ENCODE measurements at regions not wholly inside any gene's neighbourhood (a gene's known extent, or its start where the extent isn't known, plus 50 kb on each side); places are given as distances from the start of the nearest gene placed in this dataset.
"Not testable (repeated sequence)": the region's sequence is repeated elsewhere in the genome, so short reads cannot be mapped to it uniquely, and the experiment has no call there.

GRCh38 chr12:90829044-90829443 lies 125.9 kb downstream of the CCER1 start:
- DNase-seq (ENCODE audit: low read depth), result no peak

DNA sequence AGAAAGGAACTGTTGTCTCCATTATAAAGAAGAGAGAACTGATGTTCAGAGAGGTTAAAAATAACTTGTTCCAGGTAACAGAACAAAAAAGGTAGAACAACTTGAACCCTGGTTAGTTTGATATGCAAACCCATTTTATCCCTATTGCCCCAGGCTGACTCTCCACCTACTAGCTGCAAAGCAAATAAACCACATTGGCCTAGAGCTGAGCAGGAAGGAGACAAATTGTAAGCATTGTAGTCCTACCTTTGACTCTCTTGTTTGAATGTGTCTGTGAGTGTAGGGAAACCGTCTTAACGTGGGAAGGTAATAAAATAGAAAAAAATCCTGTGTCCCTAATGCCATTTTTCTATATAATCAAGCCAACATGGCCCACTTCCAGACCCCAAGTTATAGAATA lies 126.4 kb downstream of the CCER1 start:
- DNase-seq (ENCODE audit: low read depth), result no peak

DNA sequence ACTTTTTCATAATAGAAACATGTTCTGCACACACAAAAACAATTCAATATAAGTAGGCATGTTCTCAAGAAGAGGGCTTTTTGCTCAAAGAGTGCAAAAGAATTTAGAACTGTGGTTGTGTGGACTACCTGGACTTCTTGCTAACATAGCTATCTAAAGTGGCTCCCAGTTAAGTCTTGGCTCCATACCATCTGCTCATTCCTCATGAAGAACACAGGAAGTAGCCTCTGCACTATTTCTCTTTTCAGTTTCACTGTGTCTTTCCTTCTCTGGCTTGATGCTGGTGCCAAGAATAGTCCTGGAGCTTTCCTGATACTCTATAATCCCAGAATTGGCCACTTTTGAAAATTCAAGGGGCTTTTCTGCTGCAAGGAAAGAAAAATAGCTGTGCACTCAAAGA lies 127.4 kb downstream of the CCER1 start:
- DNase-seq (ENCODE audit: low read depth), result no peak

DNA sequence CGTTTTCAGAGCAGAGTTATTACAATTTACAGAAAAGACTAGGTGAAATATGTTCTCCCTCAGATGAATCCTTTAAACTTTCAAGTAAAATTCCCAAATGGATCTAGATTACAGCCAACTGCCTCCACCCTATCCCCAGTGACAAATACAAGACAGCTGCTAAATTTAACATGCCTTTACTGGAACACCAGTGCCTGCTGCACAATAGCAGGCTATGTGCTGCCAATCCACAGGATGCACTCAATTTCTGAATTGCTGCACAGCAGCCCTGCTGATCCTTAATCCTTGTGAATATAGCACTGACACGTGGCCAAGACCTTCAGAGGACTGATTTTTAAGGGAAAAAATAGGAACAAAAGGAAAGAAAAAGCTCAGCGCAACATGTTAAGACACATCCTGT lies 128.9 kb downstream of the CCER1 start:
- DNase-seq (ENCODE audit: low read depth), result no peak

DNA sequence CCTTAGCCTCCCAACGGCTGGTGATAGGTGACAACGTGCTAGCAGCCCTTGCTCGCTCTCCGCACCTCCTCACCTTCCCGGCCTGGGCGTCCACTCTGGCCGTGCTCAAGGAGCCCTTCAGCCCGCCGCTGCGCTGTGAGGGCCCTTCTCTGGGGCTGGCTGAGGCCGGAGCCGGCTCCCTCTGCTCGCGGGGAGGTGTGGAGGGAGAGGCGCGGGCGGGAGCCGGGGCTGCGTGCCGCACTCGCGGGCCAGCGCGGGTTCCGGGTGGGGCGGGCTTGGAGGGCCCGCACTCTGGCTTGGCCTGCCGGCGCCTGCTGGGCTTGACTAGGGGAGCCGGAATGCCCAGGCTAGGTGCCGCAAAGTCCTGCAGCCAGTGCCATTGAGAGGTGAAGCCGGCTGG lies 131.1 kb downstream of the CCER1 start:
- DNase-seq (ENCODE audit: low read depth), result no peak

DNA sequence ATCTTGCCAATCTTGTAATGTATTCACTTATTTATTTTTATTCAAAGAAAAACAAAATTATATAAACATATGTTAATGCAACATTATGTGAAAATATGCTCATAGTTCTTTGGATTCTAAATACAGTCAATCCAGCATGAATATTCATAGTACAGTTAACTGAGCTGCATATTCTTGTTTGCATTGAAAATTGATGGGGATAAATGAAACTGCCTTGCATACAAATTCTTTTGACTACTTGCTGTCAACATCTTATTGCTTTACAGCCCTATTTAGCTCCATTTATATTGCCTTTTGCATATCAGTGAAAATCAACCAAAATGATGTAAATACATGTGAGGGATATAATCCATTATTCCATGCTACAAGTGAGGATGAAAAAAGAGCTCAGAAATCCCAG lies 135.3 kb downstream of the CCER1 start:
- DNase-seq (ENCODE audit: low read depth), result no peak

GRCh38 chr12:90816353-90817089 lies 138.5 kb downstream of the CCER1 start:
- no peak for DNase-seq (ENCODE audit: low read depth)

DNA sequence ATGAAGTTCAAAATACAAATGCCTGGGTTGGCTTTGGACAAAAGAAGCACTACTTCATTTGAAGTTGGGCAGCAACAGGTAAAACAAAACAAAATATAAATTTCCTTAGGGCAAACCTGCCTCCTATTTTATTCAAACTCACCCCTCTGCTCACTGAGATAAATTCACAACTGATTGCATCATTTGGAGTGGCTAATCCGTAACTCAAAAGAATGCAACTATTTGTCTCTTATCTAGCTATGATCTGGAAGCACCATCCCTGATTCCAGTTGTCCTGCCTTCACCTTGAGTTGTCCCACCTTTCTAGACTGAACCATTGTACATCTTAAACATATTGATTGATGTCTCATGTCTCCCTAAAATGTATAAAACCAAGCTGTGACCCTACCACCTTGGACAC lies 145.0 kb downstream of the CCER1 start:
- DNase-seq (ENCODE audit: low read depth), result no peak

GRCh38 chr12:90808568-90808967 lies 146.4 kb downstream of the CCER1 start:
- DNase-seq (ENCODE audit: low read depth), result no peak

DNA sequence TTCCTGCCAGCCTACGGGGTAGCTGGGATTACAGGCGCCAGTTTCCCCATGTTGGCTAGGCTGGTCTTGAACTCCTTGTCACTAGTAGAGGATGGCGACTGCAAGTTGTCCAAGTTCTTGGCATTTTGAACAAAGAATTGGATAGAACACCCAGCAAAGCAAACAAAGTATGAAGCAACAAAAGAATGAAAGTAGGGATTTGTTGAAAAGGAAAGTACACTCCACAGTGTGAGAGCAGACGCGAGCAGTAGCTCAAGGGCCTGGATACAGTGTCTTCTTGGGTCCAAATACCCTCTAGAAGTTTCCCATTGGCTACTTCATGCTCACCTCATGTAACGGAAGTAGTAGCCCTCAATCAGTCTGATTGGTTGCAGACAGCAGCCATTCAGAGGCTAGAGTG lies 152.2 kb downstream of the CCER1 start:
- no peak for DNase-seq (ENCODE audit: low read depth)

DNA sequence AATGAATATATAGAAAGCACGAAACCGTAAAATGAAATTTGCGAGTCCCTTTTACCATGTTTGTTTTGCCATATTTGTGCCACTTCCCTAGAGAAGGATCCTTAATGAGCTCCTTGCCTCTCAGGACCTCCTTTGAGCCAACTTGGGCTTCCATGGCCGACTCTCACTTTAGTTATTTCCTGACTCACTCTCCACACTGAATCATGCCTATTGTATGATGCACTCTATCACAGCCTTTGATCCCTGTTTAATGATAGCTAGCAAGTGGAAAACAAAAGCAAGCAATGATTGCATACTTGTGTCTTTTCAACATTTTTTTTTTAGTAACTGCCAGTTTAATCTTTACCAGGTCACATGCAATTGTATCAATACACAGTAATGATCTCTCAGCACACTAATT lies 153.2 kb downstream of the CCER1 start:
- no peak for DNase-seq (ENCODE audit: low read depth)

GRCh38 chr12:90794212-90794611 lies 160.8 kb downstream of the CCER1 start:
- no peak for DNase-seq (ENCODE audit: low read depth)

DNA sequence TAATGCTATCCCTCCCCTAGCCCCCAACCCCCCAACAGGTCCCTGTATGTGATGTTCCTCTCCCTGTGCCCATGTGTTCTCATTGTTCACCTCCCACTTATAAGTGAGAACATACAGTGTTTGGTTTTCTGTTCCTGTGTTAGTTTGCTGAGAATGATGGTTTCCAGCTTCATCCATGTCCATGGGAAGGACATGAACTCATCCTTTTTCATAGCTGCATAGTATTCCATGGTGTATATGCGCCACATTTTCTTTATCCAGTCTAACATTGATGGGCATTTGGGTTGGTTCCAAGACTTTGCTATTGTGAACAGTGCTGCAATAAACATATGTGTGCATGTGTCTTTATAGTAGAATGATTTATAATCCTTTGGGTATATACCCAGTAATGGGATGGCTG lies 162.3 kb downstream of the CCER1 start:
- DNase-seq (ENCODE audit: low read depth), result not testable (repeated sequence)

DNA sequence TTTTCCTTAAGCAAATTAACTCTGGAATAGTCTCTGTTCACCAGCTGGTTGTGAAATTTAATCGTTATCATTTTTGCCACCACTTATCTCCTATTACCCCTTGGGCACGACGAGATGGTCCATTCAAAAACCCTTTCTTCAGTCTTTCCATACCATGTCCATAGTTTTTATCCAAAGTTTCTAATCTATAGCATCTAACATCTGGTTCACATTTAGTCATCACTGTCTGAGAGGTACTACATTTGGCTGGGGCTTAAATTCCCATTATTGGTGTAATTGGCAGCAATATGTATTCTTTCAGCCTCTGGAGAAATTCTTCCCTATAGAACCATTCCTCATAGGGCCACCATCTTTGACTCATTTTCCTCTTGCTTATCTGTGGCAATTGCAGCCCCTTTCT lies 163.5 kb downstream of the CCER1 start:
- DNase-seq (ENCODE audit: low read depth), result no peak

DNA sequence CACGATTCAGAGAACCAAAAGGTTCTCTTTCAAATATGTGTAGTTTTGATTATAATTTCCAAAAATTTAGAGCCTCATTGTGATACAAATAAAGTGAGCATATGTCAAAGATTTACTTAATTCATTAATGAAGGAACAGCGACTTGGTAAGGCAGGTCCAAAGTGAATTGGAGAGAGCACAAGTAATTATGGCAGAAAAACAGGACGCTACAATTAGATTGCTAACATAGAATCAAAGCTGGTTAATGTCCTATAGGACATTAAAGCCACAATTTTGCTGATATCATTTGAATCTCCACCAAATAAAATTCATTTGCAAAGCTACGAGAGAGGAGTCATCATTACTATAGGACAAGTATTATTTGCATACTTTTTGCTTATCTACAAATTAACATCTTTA lies 164.2 kb downstream of the CCER1 start:
- DNase-seq (ENCODE audit: low read depth), result no peak

DNA sequence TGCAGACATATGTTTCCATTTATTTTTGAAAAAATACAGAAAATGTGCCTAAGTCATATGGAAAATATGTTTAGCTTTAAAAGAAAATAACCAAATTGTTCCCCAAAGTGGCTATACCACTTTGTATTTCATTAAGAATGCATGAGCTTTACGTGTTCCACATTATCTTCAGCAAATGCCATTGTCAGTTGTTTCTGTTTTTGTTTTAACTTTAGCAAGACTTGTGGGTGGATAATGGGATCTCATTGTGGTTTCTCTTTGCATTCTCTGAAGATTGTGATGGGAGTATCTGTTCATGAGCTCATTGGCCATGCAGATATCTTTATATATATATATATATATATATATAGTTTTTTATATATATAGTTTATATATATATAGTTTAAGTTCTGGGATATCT lies 181.5 kb downstream of the CCER1 start:
- DNase-seq (ENCODE audit: low read depth), result no peak

DNA sequence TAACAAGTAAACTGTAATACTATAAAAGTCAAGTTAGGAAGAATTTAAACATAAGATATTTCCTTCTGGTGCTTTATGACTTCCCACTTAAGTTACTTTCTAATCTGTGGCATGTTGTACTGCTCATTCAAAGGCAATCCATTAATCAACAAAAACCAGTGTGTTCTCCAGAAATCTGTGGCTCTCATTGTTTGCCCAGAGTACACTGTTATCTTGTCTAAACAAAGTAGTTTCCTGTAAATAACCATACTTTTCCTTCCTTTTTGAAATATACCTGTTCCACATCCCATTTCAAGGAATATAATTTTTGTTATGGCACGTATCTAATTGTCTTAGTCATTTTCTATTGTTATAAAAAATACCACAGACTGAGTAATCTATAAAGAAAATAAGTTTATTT lies 184.1 kb downstream of the CCER1 start:
- no peak for DNase-seq (ENCODE audit: low read depth)

DNA sequence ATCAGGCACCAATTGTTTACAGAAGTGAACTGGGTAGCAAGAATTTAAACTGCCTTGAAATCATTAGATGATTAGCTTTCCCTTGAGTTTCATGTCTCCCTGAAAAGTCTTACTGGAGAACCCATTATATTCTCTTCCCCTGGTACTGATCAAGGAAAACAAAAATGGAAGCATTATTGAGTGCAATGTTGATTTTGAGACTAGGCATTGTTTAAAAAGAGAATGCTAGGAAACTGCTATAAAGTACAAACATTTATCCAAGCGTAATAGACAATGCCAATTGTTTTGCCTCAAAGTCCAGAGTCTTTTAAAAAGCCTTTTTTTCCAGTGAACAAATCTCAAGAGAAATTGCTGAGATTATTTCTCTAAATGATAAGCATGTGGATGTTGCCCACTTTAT lies 197.0 kb downstream of the CCER1 start:
- no peak for DNase-seq (ENCODE audit: low read depth)

GRCh38 chr12:90745211-90745610 lies 209.8 kb downstream of the CCER1 start:
- DNase-seq (ENCODE audit: low read depth), result no peak

DNA sequence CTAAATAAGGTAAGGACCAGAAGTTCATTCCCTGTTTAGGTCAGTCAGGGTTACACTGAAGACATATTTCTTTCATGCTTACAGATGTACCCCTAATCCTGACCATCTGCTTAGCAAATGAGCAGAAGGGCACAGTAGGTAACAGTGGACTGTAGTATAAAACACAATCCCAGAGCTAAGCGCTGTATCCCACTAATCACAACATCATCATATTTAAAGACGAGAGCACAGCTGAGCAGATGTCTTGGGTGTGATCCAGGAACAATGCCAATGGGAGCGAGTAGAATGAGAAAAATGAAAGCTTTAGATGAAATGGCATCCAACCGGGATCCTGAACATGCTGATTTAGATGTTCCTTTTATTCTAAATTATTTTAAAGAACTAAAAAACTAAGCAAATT lies 213.4 kb downstream of the CCER1 start:
- DNase-seq (ENCODE audit: low read depth), result no peak

DNA sequence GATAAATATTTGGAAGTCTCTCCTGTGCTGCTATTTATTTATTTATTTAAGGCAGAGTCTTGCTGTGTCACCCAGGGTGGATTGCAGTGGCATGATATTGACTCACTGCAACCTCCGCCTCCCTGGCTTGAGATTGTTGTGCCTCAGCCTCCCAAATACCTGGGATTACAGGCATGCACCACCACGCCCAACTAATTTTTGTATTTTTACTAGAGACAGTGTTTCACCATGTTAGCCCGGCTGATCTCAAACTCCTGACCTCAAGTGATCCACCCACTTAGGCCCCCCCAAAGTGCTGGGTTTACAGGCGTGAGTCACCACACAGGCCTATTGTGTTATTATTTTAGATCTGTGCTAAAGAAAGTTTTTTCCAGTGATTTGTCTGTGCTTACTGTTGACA lies 225.2 kb downstream of the CCER1 start:
- DNase-seq (ENCODE audit: low read depth), result no peak

GRCh38 chr12:90712671-90713070 lies 242.3 kb downstream of the CCER1 start:
- no peak for DNase-seq (ENCODE audit: low read depth)

DNA sequence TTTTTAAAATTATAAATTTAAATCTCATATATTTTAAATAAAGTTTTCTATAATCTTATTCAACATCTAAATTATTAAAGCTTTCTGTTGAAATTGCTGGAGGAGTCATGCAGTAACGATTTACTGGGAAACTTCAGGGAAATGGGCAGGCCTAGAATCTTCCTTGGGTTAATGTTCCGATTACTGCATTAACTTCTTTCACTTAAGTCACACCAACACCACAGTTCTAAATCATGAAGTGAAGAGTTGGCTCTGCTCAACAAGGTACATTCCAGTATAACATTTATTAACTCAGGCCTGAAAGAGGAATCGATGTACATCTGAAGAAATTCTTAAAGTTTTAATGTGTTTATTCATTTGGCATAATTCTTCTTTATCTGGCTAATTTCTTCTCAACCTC lies 244.3 kb downstream of the CCER1 start:
- no peak for DNase-seq (ENCODE audit: low read depth)

GRCh38 chr12:90706036-90706435 lies 248.9 kb downstream of the CCER1 start:
- no peak for DNase-seq (ENCODE audit: low read depth)
